ENCODE measurements at regions not wholly inside any gene's neighbourhood (a gene's known extent, or its start where the extent isn't known, plus 50 kb on each side); places are given as distances from the start of the nearest gene placed in this dataset.

- no peak for TF ChIP-seq SUZ12 (IDR thresholded peaks at IDR 0.05; ENCODE audit: extremely low read depth, insufficient read depth, insufficient read length)
- no peak for TF ChIP-seq ZNF274 (IDR thresholded peaks at IDR 0.05; ENCODE audit: low read depth, low read length)
Observed at GRCh38 chr6:132079286-132079685, 128.1 kb upstream of the CCN2 start.
